Activated naive CD4-positive, alpha-beta T cell treated with Interleukin-2 at 50 U/mL for 16 hours (primary cell): ENCODE measurements at regions not wholly inside any gene's neighbourhood (a gene's known extent, or its start where the extent isn't known, plus 50 kb on each side); places are given as distances from the start of the nearest gene placed in this dataset.

Experiments used
- DNase-seq: peaks from one replicate; pipeline ENCODE4 v3.0.0-alpha.2; 2020

DNA sequence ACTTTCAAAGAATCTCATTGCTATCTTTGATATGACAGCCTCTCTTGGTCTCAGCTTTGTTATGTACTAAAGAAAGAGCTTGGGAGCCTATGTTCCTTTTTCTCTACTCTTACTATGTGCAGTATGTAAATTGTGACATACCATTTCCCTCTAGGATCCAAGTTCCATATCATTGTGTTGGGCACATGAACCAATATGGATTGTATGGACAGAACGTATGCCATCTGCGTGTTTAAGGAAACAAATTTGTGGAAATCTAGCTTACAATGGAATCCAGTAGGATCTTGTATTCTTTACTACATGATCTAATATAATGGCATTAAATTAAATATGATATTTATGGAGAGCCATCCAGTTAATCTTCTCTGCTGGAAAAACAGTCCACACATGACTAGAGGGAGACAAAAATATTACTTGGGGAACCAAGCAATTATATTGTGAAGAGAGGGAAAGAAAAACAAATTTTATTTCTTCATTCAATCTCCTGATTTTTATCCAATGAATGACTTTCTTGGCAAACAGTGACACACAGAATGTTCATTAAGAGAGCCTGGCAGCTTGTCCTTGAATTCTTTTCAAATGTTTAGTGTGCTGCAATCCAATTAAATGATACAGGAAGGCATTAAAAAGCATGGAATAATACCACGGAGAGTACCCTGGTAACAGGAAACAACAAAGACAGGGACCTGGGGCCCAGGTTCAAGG, 106.5 kb upstream of the DAB1 start:
- no peak for DNase-seq

DNA sequence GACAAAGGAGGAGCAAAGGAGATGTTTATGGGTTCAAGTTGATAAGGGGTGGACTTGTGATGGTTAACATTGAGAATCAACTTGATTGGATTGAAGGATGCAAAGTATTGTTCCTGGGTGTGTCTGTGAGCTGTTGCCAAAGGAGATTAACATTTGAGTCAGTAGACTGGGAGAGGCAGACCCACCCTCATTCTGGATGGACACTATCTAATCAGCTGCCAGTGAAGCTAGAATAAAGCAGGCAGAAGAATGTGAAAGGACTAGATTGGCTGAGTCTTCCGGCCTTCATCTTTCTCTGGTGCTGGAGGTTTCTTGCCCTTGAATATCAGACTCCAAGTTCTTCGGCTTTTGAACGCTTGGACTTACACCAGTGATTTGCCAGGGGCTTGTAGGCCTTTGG, 98.7 kb upstream of the DAB1 start:
- no peak for DNase-seq

DNA sequence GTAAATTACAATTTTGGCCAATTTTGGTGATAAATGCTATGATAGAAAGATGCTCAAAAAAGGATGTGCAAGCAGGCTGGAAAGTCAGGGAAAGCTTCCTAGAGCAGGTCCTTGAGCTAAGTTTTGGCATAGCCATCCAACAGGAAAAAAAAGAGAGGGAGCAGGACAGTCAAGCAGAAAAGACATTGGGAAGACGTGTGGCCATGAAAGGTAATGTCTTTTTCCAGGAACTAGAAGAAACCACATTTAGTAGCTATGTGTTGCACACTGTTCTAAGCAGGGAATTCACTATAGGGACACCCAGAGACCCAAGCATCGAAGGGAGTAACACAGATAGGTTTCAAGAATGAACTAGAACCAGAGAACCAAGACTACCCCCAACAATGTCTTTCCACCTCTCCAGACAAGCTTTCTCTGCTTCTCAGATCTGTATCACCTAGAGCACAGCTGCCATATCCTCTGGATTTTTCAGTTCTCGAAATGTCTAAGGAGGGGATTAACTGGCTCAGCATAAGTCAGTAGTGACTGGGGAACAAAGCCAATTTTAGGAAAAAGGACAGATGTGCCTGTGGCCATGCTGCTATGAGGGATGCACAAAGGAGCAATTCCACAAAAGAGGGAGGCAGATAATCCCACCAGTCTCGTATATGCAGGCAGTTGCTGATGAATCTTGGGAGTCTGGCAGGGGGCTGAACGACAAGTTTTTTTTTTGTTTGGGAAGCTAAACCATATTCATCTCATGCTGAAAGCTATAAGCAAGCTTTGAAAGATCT, 97.1 kb upstream of the DAB1 start:
- no peak for DNase-seq

DNA sequence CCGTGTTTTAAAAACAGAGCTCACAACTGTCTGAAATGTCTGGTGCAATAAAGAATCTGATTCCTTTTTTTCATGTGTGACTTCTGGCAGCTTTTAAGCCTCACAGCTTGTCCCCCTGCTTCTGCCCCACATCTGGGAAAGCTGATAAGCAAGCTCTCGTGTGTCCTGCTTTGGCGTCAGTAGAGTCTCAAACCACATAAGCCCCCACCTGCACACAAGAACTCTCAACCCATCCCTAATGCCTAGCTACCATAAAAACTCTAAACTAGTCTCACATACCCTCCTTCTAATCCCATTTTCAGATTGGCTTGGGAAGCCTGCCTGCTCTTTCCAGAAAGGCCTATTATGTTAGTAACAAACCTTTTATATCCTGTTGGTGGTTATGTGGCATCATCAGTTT, 94.6 kb upstream of the DAB1 start:
- no peak for DNase-seq

DNA sequence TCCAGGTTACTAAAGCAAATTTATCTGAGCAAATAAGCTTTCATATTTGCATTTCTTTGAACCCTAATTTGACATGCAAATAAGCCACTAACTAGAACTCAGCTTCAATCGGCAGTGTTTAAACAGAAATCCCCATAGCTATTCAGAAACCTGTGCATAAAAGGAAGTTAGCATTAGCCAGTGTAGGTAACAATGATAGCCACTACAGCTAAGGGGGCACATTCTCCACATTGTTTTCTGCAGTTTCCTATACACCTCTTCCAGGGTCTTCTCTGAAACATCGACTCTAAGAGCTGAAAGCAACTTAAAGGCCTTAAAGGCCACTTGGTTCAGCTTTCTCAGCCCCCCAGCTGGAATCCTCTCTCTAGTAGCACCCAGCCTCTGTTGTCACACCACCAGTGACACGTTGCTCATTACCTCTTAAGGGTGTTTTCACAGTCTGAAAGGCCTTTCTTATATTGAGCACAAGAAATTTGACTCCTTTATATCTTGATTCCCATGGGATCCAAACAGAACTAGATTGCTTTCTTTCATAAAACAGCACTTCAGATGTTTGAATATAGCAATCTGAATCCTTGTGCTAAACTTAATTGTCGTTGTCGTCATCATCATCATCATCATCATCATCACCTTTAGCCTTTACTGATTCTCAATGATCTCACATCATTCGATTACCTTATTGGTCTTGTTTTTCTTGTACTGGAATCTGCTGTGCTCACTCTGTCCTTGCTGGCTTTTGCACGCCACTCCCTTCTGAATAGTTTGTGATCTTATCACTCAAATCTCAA, 93.9 kb upstream of the DAB1 start:
- DNase-seq: no peak

DNA sequence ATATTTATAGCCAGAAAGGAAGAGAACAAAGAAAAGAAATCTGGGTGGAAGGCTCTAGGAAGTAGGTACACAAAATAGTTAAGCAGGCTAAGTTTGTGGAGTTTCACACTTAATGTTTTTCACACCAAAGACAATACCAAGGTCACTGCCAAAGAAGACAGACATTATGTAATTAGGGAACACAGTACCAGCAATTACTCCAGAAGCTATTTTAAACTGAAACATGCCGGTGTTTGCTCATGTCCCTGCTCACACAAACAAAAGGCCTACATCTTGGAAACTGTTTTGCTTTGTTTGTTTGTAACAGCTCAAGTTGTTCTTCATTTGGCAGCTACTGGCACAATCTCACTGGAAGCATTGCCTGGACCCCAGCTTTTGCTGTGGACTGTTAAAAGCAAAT, 88.5 kb upstream of the DAB1 start:
- no peak for DNase-seq

DNA sequence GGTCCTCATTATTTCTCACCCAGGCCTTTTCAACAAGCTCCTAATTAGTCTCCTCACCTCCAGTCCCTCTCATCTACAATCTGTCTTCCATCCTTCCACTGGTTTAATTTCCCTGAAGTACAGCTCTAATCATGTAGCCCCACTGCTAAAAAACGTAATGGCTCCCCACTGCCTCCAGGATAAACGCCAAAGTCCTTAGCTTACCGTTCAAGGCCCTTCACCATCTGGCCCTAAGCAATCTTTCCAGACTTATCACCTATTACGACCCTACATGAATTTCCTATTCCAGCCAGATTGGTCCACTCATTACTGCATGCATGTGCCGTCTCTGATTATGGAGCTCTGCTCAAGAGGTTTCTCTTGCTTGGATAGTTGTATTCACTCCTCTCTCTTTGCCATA, 83.1 kb upstream of the DAB1 start:
- DNase-seq: no peak

DNA sequence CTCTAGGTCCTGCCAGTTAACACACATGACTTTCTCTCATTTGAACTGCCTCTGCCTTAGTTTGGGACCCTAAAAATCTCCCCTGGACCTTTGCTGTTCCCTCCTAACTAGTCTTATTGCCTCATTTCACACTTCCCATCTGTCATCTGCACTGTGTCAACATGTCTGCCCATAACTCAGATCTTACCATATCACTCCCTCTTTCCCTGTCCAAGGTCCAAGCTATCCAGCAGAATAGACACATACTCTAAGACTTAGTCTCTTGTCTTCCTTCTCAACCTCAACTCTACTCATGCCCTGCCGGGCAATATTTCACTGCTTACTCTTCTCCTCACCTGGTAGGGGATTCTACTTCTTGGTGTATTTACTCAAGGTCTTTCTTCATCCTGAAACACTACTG, 79.5 kb upstream of the DAB1 start:
- DNase-seq: no peak

DNA sequence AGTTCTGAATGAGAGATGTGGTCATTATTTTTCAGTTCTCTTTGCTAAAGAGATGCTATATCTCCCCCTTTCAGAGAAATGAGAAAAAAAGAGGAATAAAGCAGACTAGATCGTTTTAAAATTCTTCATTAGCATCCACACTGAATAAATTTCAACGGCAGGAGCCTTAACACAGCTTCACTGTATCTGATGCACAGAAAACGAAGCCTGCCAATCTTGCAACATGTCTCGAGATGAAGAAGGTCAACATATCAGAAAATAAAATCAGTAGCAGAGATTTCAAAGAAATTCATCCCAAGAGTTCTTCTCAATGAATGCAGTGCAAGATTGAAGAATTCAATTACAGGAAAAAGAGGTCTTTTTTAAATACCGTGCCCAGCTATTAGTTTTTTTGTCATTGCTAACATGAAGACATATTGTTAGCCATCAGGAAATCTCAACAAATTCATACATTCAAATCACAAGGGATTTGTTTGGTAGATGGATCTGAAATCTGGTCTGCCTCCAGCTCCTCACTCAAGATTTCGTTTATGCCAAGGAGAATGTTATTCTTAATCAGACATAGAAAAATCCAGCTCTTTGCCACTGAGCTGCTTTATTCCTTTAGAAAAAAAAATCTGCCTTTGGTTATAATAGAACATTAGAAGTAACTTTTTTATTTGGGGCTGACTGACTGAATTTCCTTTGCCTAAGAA, 76.4 kb upstream of the DAB1 start:
- DNase-seq: no peak

DNA sequence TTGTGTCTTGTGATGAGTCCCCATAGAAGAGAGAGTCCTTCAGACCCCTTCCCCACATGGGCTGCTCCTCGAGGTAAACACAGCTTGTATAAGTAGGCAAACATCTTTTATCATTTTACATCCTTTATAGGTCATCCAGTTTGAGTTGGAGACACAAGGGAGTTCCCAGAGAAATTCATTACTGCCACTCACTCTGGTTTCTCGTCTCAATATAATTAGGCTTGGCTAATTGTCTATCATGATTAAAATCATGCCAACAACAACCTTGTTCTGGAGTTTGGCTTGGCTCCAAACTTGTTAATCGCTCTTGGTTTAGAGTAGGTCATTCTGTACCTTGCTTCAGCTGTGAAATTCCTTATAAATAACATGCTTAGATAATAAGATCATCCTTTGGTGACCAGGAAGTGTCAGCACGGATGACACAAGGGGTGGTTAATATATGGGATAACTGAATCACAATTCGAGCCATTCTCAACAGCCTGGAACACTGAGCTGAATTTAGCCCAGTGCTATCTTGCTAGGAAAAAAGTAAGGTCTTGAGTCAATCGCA, 70.7 kb upstream of the DAB1 start:
- DNase-seq: no peak

DNA sequence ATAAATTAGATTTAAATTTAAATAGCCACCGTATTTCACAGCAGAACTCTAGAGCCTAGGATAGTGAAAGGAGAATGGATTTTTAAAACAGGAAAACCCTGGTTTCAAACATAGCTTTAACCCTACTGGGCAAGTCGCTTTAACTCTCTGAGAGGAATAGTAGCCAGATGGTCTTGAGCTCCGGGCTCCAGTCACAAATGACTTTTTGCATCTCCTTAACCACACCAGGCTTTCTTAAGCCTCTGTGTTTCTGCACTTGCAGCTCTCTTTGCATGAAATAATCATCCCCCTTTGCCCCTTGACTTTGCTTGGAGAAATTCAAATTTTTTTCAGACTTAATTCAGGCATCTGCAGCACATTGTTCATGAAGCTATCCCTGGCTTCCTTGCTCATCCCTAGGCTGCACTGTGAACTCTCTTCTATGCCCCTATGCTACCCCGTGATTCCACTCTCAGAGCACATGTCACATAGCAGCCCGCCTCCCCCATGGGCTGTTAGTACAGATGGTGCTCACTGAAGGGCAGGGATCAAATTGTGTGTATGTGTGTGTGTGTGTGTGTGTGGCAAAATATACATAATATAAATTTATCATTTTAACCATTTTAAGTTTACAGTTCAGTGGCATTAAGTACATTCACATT, 68.8 kb upstream of the DAB1 start:
- DNase-seq: no peak

DNA sequence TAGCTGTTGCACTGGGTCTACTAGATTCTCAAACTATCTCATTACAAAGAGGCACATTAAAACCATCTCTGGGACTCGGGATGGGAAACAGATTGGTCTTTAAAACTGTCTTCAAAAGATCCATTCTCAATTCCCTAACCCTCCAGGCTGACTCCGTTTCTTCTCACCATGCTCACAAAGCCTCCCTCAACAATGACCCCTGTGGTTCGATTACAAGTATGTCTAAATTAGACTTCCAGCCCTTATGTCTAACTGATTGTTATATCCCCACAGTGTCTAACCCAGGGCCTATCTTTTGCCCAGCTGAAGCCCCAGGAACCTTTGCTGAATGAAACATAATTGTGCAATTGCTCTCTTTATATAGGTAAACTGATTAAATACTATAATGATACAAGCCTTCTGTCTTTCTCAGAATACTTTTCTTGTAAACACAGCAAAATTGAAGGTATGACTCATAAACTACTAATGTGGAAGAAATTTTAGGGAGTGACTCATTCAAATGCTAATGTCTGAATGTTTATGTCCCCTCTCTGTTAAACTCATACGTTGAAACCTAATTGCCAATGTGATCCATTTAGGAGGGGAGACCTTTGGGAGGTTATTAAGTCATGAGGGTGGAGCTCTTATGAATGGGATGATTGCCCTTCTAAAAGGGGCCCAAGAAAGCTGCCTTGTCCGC, 65.6 kb upstream of the DAB1 start:
- no peak for DNase-seq

DNA sequence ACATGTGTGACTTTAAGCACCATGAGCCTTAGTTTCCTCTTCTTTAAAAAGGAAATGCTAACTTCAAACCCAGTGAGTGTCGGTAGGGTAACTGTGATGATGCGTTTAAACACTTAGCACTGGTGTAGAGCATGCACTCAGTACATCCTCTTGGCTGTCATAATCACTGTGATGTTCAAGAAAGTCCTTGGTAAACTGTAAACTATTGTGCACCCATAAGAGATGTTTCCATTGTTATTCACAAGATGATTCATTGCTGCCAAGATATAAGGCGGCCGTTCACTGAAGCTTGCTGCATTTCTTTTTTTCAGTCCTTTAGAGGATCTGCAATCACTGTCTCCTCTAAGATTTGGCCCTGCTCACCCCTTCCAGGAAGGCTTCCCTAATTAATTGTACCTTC, 61.8 kb upstream of the DAB1 start:
- DNase-seq: no peak

DNA sequence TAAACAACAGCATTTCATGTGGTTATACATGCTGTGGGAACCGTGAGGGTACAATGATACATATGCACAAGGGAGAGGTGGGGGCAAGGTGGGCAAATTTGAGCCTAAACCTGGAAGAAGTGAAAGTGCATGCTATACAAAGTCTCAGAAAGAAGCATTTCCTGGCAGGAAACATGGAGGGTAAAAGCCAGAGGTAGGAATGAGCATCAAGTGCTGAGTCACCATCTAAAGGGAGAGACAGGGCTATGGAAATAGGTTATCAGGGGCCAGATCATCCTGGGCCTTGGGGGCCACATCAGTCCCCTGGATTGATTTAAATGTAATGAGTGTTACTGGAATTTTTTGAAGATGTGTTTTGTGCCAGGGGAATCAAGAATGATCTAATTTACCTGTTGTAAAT, 60.1 kb upstream of the DAB1 start:
- DNase-seq: no peak

DNA sequence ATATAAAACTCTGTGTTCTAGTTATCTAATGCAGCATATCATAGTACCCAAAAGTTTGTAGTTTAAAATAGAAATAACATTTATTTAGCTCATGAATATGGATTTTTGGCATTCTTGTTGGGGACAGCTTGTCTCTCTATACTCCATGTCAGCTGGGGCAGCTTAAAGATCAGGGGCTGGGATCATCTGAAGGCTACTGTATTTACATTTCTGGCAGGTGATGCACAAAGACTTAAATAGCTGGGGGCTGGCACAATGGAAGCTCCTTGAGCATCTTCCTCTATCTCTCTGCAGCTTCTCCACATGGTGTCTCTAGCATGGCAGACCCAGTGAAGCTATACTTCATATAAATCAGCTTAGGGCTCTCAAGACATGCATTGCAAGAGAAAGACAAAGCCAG, 55.6 kb upstream of the DAB1 start:
- DNase-seq: no peak

DNA sequence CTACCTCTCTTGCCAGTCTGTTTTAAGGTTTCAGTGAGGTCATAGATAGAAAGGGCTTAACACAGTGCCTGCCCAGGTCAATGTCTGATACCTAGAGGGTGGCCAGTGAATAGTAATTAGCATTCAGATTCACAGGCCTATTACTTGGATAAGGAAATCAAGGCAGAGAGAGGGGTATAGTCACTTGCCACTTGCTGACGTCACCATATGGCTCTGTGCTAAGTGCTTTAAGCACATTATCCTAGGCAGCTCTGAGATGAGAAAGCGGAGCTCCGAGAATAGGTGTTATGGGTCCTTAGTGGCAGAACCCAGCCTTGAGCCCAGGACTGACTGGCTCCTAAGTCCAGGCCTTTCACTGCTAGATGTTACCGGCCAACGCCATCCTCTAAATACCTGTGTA, 51.5 kb upstream of the DAB1 start:
- no peak for DNase-seq

DNA sequence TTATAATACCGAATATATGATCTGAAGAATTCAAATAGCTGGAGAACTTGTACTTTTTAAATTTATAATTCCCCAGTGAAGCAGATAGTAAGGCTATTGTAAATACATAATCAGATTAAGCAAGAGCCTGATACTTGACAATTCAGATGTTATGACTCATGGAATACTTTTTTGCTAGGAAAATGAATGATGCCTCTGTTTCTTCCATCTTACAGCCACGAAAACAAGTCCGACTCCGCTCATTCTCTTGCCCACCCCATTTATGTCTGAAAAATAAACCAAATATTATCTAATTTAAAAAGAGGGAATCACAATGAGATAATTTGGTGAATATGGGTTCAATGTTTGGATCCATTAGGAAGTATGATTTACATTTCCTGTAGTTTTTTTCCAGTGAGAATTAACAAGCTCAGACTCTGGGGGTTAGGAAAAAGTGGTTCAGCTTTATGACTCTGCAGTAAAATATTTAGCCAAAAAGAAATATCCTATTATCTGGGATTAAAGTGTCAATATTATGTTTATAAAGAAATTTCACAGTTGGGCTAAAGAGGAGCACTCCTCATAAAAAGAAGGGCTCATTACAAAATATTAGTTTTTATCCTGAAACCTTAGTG, 50.4 kb upstream of the DAB1 start:
- no peak for DNase-seq
